ENCODE measurements at regions not wholly inside any gene's neighbourhood (a gene's known extent, or its start where the extent isn't known, plus 50 kb on each side); places are given as distances from the start of the nearest gene placed in this dataset.
A peak's percentile ranks its signal among the peaks of the same experiment; 100 is the strongest.
"Not testable (repeated sequence)": the region's sequence is repeated elsewhere in the genome, so short reads cannot be mapped to it uniquely, and the experiment has no call there.

DNA sequence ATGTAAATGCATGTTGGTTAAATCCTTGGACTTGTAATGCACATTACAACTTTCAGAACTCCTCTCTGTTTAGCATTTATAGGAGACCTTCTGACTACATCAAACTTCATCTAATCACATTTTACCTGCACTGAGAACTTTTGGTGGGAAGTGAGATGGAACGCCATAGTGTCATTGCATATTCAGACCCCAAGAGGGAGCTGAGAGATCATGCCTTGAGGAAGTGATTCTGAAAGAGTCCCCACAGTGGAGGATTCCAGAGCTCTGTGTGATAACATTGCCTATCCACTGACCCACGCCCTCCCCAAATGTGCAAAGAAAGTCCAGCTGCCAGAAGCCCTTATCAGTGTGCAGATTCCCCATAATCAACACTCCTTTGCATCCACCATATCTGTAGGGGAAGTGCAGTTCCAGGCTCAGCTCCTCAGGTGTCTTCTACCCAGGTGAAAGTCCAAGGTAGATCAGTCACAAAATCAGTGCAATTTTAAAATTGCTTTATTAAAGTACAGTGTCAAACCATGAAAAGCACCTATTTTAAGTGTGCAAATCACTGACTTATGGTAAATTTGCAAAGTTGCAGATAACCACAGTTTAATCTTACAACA is 212.4 kb downstream of the RPIA start:
- DNase-seq (ENCODE audit: low spot score in 2 of 2) (no peak), FAIRE-seq (no peak)

DNA sequence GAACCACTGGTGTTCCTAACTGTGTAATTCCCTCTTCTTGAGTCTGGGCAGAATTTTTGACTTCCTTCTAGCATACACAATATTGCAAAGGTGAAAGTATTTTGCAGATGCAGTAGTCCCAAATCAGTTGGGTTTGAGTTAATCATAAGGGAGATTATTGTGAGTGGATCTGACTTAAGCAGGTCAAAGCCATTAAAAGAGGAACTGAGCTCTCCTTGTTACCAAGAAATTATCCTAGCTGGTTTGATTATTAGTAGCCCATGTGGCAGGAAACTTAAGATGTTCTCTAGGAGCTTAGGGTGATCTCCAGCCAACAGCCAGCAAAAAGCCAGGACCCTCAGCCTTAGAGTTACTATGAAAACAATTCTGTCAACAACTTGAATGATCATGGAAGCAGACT is 221.8 kb downstream of the RPIA start:
- FAIRE-seq (no peak), DNase-seq (ENCODE audit: low spot score in 2 of 2) (no peak)

DNA sequence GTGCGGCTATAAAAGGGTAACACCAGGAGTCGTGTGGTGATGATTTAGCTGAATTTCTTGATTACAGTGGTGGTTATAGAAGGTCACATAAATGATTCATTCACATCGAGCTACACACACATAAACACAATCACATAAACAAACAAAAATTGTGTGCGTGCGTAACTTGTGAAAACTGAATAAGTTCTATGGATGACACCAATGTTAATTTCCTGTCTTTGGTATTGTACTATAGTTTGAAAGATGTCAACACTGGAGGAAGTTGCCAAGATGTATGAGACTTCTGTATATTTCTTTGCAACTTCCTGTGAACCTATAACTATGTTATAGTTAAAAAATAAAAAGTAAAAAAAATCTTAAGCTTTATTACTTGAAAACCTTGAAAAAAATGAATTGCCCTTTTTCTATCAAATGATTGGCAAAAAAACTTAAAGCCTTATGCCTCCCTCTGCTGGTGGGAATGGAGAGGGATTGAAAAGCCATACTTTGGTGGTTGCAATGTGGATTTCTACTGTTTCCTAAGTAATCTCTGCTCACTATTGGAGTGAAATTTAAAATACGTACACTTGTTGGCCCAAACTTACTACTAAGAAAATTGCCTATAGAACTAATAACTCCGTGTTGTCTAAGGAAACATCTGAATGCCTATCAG is 227.7 kb downstream of the RPIA start:
- peak; percentile 23 for FAIRE-seq
- no peak for DNase-seq (ENCODE audit: low spot score in 2 of 2)

GRCh38 chr2:88920399-88920798 is 228.9 kb downstream of the RPIA start:
- not testable (repeated sequence) for FAIRE-seq; DNase-seq (ENCODE audit: low spot score in 2 of 2)

GRCh38 chr2:88924533-88924932 is 233.1 kb downstream of the RPIA start:
- DNase-seq (ENCODE audit: low spot score in 2 of 2) (no peak), FAIRE-seq (no peak)

DNA sequence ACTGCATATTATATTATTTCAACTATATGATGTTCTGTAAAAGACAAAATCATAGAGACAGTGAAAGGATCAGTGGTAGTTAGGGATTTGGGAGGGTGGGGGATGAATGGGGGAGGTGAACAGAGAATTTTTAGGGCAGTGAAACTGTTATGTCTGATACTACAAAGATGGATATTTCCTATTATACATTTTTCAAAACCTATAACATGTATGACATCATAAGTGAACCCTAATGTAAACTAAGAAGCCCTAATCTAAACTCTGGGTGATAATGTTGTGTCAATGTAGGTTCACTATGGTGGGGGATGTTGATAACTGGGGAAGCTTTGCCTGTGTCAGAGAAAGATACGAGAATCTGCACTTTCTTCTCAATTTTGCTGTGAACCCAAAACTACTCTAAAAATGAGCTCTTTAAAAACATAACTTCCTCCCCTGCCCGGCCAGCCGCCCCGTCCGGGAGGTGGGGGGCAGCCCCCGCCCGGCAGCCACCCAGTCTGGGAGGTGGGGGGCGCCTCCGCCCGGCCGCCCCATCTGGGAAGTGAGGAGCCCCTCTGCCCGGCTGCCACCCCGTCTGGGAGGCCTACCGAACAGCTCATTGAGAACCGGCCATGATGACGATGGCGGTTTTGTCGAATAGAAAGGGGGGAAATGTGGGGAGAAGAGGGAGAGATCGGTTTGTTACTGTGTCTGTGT is 234.4 kb downstream of the RPIA start:
- FAIRE-seq (no peak), DNase-seq (ENCODE audit: low spot score in 2 of 2) (no peak)

DNA sequence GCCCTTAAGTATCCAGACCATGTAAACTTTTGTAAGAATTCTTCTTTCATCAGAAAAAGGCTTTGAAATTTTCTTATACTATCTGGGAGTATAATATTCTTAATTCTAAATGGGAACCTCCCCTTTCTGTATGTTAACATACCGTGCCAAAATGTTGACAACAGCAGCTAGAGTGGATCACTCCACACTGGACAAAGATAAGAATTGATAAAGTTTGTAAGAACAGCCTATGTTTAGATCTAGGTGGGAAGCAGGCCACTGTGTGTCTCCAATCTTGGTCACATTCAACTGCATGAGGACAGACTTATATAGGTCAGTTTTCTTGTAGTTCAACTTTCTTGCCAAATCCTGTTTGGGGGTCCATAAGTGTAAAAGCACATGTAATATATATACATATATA is 235.7 kb downstream of the RPIA start:
- FAIRE-seq (no peak), DNase-seq (ENCODE audit: low spot score in 2 of 2) (no peak)

DNA sequence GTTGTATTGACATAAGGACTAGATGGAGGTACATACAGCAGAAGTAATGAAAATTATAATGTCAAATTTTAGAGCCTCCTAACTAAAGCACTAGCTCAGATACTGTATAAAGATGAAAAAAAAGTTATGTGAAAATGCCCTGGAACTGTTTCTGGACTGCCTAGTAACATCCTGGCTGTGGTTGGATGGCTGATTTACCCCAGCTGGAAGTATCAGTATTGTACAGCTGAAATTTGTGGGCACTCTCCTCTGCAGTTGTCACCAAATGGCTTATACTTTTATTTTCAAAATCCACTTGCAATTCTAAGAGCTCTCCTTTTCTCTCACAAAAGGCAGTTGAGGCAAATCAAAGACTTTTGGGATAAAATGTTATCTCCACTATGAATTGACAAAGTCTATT is 239.2 kb downstream of the RPIA start:
- DNase-seq (ENCODE audit: low spot score in 2 of 2) (no peak), FAIRE-seq (no peak)

GRCh38 chr2:88932686-88933085 is 241.2 kb downstream of the RPIA start:
- no peak for DNase-seq (ENCODE audit: low spot score in 2 of 2)

DNA sequence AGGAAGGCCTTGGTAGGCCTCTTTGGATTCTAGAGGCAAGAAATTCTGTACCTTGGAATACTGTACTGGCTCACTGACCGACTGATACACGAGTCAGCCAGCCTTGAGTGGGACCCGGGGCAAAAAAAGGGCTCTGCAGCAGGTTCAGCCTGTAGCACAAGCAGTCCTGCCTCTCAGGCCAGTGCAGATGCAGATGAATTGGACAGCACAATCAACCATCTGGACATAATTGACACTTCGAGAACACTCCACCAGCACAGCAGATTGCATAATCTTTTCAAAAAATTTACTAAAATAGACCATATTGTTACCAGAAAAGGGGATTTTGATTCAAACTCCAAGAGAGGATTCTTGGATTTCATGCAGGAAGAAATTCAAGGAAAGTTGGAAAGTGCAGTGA is 241.6 kb downstream of the RPIA start:
- no peak for DNase-seq (ENCODE audit: low spot score in 2 of 2)
- FAIRE-seq = no peak

More at GRCh38 chr2:88932686-88933085, 241.2 kb downstream of the RPIA start:
- no peak for FAIRE-seq

GRCh38 chr2:88933980-88934379 is 242.5 kb downstream of the RPIA start:
- DNase-seq (ENCODE audit: low spot score in 2 of 2) (no peak), FAIRE-seq (no peak)

DNA sequence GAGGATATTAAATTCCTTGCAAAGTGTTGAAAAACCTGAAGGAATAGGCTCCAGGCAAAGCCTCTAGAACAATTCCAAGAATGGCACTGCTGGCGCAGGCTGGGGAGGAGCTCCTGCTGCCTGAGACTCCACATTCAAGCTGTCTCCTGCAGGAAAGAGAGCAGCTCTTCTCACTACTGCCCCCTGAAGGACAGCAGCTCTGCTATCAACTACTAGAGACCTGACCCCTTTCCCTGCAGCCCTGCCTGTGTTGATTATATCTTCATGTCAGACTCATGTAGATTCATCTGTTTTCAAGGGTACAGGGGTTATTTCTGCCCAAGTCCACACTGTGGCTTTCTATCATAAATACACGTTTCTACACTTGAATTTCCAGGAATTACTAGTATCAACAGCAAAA is 249.7 kb downstream of the RPIA start:
- DNase-seq (ENCODE audit: low spot score in 2 of 2); FAIRE-seq: not testable (repeated sequence)

DNA sequence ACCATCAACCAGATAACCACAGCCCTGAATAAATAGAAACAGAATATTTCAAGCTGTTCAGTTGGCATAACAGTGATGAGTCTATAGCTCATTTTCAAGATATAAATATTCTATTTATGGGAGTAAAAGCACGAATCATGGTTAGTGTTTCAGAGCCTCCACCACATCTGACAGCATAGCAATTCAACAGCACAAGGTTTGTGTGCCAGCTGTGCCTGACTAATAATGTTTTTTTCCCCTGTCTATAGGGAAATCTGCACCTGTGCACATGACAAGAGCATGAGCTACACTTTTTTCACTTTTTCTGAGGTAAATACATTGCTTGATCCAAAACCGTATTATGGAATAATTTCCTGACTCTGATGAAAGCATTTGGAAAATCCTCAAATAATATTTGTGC is 251.3 kb downstream of the RPIA start:
- no peak for DNase-seq (ENCODE audit: low spot score in 2 of 2)

GRCh38 chr2:88949336-88949735 is 257.9 kb downstream of the RPIA start:
- FAIRE-seq = no peak

More for the DNA sequence above, 251.3 kb downstream of the RPIA start:
- FAIRE-seq = no peak

DNA sequence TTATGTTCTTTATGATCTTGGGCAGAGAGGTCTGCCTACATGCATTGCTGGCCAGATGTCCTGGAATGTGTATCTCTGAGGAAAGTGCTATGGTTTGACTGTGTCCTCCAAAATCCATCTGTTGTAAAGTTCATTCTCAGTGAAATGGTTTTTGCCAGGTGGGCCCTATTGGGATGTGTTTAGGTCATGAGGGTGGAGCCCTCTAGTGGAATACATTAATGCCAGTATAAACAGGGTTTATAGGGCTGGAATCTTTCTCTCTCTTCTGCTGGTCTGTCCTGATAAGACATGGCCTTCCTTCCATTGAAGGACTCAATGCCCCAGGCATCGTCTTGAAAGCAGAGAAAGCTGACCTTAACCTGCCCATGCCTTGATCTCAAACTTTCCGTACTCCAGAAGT is 258.5 kb downstream of the RPIA start:
- no peak for FAIRE-seq

More at GRCh38 chr2:88949336-88949735, 257.9 kb downstream of the RPIA start:
- no peak for DNase-seq (ENCODE audit: low spot score in 2 of 2)

DNA sequence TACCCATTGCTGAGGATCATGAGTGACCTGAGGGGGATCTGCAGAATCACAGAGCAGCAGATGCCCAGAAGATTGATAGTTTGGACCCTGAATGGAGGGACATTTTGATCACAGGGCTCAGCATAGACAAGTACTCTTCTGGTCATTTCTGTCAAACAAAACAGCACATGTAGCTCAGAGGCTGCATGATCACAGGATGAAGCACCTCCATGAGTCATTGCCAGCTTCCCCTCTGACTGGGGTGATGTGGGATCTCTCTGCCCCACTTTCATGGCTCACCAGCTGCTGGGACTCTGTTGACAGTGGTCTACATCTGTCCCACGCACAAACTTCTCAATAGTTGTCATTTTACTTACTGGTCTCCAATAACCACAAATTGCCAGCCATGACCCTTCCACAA is 264.1 kb downstream of the RPIA start:
- no peak for DNase-seq (ENCODE audit: low spot score in 2 of 2)
- FAIRE-seq = no peak

More for the DNA sequence above, 258.5 kb downstream of the RPIA start:
- DNase-seq (ENCODE audit: low spot score in 2 of 2) = no peak

- DNase-seq (ENCODE audit: low spot score in 2 of 2) = no peak
Observed at GRCh38 chr2:88959480-88960204, 268.2 kb downstream of the RPIA start.

GRCh38 chr2:88961323-88961722 is 269.9 kb downstream of the RPIA start:
- not testable (repeated sequence) for FAIRE-seq; DNase-seq (ENCODE audit: low spot score in 2 of 2)

More at GRCh38 chr2:88959480-88960204, 268.2 kb downstream of the RPIA start:
- FAIRE-seq = no peak

DNA sequence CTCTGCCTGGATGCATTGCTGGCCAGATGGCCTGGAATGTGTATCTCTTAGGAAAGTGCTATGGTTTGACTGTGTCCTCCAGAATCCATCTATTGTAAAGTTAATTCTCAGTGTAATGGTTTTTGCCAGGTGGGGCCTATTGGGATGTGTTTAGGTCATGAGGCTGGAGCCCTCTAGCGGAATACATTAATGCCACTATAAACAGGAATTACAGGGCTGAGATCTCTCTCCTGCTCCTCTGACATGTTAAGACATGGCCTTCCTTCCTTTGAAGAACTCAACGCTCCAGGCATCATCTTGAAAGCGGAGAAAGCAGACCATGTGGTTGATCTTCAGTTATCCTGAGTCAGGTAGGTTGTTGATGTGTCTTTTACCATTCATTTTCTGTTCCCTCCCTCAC is 276.4 kb downstream of the RPIA start:
- FAIRE-seq = no peak

GRCh38 chr2:88978011-88978410 is 286.5 kb downstream of the RPIA start:
- FAIRE-seq; DNase-seq (ENCODE audit: low spot score in 2 of 2): not testable (repeated sequence)

More for the DNA sequence above, 276.4 kb downstream of the RPIA start:
- DNase-seq (ENCODE audit: low spot score in 2 of 2) = no peak

DNA sequence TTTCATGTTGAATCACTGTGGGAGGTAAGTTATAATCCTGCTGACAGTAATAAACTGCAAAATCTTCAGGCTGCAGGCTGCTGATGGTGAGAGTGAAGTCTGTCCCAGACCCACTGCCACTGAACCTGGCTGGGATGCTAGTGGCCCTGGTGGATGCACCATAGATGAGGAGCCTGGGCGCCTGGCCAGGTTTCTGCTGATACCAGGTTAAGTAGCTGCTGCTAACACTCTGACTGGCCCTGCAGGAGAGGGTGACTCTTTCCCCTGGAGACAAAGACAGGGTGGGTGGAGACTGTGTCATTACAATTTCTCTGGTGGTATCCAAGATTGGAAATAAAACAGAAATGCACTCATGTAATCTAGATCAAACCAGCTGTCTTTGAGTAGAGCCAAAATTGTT is 287.0 kb downstream of the RPIA start:
- not testable (repeated sequence) for FAIRE-seq; DNase-seq (ENCODE audit: low spot score in 2 of 2)
